ENCODE measurements at regions not wholly inside any gene's neighbourhood (a gene's known extent, or its start where the extent isn't known, plus 50 kb on each side); places are given as distances from the start of the nearest gene placed in this dataset.

- no peak for TF ChIP-seq CTCF (IDR thresholded peaks at IDR 0.05; ENCODE audit: control insufficient read depth, extremely low read depth, insufficient read depth)
- DNase-seq (ENCODE audit: low read depth), result no peak
- H3K4me3 ChIP-seq (ENCODE audit: low read depth, low read length), result no peak overlapping the region
These were observed 266.6 kb downstream of the ACTR3 start for GRCh38 chr2:114156366-114157056.

- no peak overlapping the region for H3K4me3 ChIP-seq (ENCODE audit: low read depth, low read length)
- TF ChIP-seq CTCF (IDR thresholded peaks at IDR 0.05; ENCODE audit: control insufficient read depth, extremely low read depth, insufficient read depth), result no peak
- no peak for DNase-seq (ENCODE audit: low read depth)
These were observed 267.1 kb downstream of the ACTR3 start for GRCh38 chr2:114157057-114157385.

GRCh38 chr2:114160263-114160981 lies 270.5 kb downstream of the ACTR3 start:
- no peak for TF ChIP-seq CTCF (IDR thresholded peaks at IDR 0.05; ENCODE audit: control insufficient read depth, extremely low read depth, insufficient read depth)
- no peak overlapping the region for H3K4me3 ChIP-seq (ENCODE audit: low read depth, low read length)
- DNase-seq (ENCODE audit: low read depth), result no peak

- DNase-seq (ENCODE audit: low read depth), result no peak
- H3K4me3 ChIP-seq (ENCODE audit: low read depth, low read length), result no peak overlapping the region
- TF ChIP-seq CTCF (IDR thresholded peaks at IDR 0.05; ENCODE audit: control insufficient read depth, extremely low read depth, insufficient read depth), result no peak
These were observed 271.5 kb downstream of the ACTR3 start for GRCh38 chr2:114161371-114161770.

GRCh38 chr2:114167799-114168198 lies 274.6 kb upstream of the DPP10 start:
- no peak overlapping the region for H3K4me3 ChIP-seq (ENCODE audit: low read depth, low read length)
- TF ChIP-seq CTCF (IDR thresholded peaks at IDR 0.05; ENCODE audit: control insufficient read depth, extremely low read depth, insufficient read depth), result no peak
- DNase-seq (ENCODE audit: low read depth), result no peak

GRCh38 chr2:114170070-114170469 lies 272.4 kb upstream of the DPP10 start:
- no peak for DNase-seq (ENCODE audit: low read depth)
- TF ChIP-seq CTCF (IDR thresholded peaks at IDR 0.05; ENCODE audit: control insufficient read depth, extremely low read depth, insufficient read depth), result no peak
- H3K4me3 ChIP-seq (ENCODE audit: low read depth, low read length), result no peak overlapping the region

GRCh38 chr2:114175507-114175906 lies 266.9 kb upstream of the DPP10 start:
- H3K4me3 ChIP-seq (ENCODE audit: low read depth, low read length), result no peak overlapping the region
- TF ChIP-seq CTCF (IDR thresholded peaks at IDR 0.05; ENCODE audit: control insufficient read depth, extremely low read depth, insufficient read depth), result no peak

More at GRCh38 chr2:114175507-114175906, 266.9 kb upstream of the DPP10 start:
- no peak for DNase-seq (ENCODE audit: low read depth)

All from LNCaP clone FGC (cell line).